ENCODE measurements at regions not wholly inside any gene's neighbourhood (a gene's known extent, or its start where the extent isn't known, plus 50 kb on each side); places are given as distances from the start of the nearest gene placed in this dataset.

- TF ChIP-seq ATF2 (IDR thresholded peaks at IDR 0.05; ENCODE audit: low read length) (no peak), TEAD4 (IDR thresholded peaks at IDR 0.05; ENCODE audit: low read depth, low read length) (no peak)
Measured at GRCh38 chr6:104407957-104408356, 451.8 kb downstream of the HACE1 start (continued).

Data from H1 (cell line).